ENCODE measurements at regions not wholly inside any gene's neighbourhood (a gene's known extent, or its start where the extent isn't known, plus 50 kb on each side); places are given as distances from the start of the nearest gene placed in this dataset.
"Not testable (repeated sequence)": the region's sequence is repeated elsewhere in the genome, so short reads cannot be mapped to it uniquely, and the experiment has no call there.

DNA sequence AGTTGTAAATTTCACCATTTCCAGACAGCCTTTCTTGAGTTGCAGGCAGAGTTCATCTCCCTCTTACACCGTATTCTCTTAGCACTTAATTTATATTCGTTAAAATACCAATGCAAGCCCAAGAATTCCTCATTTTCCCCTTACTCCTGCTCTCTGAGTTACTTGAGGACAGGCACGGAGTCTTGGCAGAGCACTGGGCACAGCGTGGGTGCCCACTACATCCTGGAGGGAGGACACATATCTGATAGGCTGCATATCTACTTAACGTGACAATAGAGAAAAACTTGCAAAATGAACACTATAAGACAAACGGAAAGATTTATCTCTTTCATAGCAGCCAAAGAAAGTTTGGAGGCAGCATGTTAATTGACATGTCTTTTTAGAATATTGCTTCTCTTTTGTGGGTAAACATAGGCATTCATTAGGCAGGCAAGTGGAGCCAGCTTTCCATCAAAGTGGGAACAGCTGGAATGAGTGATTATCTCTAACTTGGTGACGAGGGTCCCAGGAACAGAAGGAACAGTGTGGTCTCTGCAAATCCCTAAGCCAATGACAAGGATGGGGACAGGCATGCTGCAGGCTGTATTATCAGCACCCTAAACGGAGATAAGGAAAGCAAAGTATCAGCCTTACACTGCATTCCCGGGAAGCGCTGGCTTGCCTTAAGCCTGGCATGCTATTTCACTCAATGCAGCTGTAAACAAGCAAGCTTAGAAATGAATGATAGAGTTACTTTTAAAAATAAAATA is 116.5 kb downstream of the RTP4 start:
- no peak for DNase-seq (ENCODE audit: low read depth in 4 of 4, low spot score in 3 of 4)

- DNase-seq (ENCODE audit: low read depth in 4 of 4, low spot score in 3 of 4): no peak
Measured at GRCh38 chr3:187481426-187481825, 113.2 kb downstream of the RTP4 start.

DNA sequence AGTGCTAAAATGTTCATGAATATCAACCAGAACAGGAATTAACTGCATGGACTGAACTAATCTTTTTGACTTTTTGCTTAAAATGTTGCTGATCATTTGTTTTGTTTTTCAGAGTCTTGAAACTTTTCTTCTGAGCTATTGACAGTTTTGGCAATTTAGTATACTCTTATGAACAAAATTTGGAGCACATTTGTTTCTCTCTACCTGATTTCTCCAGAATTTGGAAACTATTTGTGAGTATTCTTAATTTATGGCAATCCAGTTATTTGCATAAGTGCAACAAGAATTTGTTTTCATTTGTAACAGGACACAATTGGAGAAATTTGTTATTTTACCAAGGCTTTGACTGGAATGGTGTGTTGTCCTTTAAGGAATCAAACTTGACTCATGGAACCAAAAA is 107.4 kb downstream of the RTP4 start:
- DNase-seq (ENCODE audit: low read depth in 4 of 4, low spot score in 3 of 4): not testable (repeated sequence)

- no peak for DNase-seq (ENCODE audit: low read depth in 4 of 4, low spot score in 3 of 4)
Measured at GRCh38 chr3:187473778-187474406, 105.7 kb downstream of the RTP4 start.

- not testable (repeated sequence) for DNase-seq (ENCODE audit: low read depth in 4 of 4, low spot score in 3 of 4)
Measured at GRCh38 chr3:187466306-187466705, 98.1 kb downstream of the RTP4 start.

- no peak for DNase-seq (ENCODE audit: low read depth in 4 of 4, low spot score in 3 of 4)
Measured at GRCh38 chr3:187465503-187465902, 97.3 kb downstream of the RTP4 start.

DNA sequence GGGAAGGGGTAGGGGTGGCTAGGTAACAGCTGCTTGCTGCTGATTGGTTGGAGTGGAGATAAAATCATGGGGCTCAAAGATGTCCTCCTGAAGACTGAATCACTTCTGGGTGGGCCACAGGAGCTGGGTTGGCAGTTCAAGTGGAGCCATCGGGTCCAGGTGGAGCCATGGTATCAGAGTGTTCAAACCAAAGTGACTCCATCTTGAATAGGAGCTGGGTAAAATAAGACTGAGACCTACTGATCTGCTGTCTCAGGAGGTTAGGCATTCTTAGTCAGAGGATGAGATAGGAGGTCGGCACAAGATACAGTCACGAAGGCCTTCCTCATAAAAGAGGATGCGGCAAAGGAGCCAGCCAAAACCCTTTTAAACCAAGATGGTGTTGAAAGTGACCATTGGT is 96.5 kb downstream of the RTP4 start:
- no peak for DNase-seq (ENCODE audit: low read depth in 4 of 4, low spot score in 3 of 4)

GRCh38 chr3:187458921-187459320 is 90.7 kb downstream of the RTP4 start:
- no peak for DNase-seq (ENCODE audit: low read depth in 4 of 4, low spot score in 3 of 4)

DNA sequence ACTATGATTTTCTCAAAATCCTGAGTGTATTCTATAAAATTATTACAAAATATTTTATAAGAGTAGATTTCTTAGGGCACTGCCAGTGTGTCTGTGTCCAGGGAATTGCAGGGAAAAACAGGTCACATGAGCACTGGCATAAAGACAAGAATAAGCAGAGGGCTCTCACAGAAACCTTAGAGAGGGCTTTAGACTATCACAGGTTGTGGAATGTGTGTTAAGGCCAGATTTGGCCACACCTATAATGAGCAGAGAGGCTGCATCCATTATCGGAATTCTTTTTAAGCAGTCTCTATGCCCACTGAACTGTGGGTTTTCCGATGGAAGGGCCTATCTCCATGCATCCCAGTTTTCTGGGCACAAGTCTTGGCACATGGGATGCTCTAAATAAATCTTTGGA is 90.2 kb downstream of the RTP4 start:
- DNase-seq (ENCODE audit: low read depth in 4 of 4, low spot score in 3 of 4): no peak

- DNase-seq (ENCODE audit: low read depth in 4 of 4, low spot score in 3 of 4): peak in 2 of 4 donors; percentile 1 to 5
Measured at GRCh38 chr3:187456250-187456649, 88.1 kb downstream of the RTP4 start.

- no peak for DNase-seq (ENCODE audit: low read depth in 4 of 4, low spot score in 3 of 4)
Measured at GRCh38 chr3:187454085-187454815, 86.1 kb downstream of the RTP4 start.

- DNase-seq (ENCODE audit: low read depth in 4 of 4, low spot score in 3 of 4): no peak
Measured at GRCh38 chr3:187450431-187451190, 82.4 kb downstream of the RTP4 start.

DNA sequence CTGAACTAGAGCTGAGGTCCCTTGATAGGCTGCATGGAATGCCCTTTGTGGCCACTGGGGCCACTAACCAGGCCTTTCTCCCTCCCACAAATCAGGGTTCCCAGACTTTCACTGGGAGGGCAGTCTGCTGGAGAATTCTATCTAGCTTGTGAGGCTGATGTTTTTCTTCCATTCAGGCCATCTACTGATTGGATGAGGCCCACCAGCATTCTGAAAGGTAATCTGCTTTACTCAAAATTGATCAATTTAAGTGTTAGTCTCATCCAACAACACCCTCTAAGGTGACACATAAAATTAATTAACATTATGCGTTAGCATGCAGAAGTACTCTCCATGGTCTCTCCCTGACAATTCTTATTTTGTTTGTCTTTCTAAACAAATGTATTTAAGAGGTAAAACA is 80.5 kb downstream of the RTP4 start:
- no peak for DNase-seq (ENCODE audit: low read depth in 4 of 4, low spot score in 3 of 4)

- DNase-seq (ENCODE audit: low read depth in 4 of 4, low spot score in 3 of 4): no peak
Measured at GRCh38 chr3:187447737-187448136, 79.6 kb downstream of the RTP4 start.

DNA sequence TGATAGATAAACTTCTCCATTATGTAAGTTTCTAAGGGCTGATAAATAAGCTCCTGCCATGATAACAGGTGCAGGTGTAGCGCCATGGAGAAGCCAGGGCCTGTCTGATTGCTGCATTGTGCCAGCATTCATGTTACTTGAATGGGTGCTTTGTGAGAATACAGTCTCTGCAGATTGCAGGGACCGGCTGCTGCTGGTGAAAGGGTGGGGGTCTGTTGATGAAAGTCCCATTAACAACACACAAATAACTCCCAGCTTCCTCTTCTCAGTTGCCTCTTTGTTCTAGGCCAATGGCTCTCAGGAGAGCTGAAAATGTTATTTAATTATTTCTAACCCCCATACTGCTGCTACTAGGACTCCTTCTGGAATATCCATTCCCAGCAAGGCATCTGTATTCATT is 77.2 kb downstream of the RTP4 start:
- DNase-seq (ENCODE audit: low read depth in 4 of 4, low spot score in 3 of 4): no peak

- no peak for DNase-seq (ENCODE audit: low read depth in 4 of 4, low spot score in 3 of 4)
Measured at GRCh38 chr3:187434524-187434923, 66.3 kb downstream of the RTP4 start.

- DNase-seq (ENCODE audit: low read depth in 4 of 4, low spot score in 3 of 4): no peak
Measured at GRCh38 chr3:187430576-187430975, 62.4 kb downstream of the RTP4 start.

Data from left renal pelvis (tissue), 4 donors.